Hepatocyte (in vitro differentiated cells): ENCODE measurements at regions not wholly inside any gene's neighbourhood (a gene's known extent, or its start where the extent isn't known, plus 50 kb on each side); places are given as distances from the start of the nearest gene placed in this dataset.

ENCODE experiments used
- EZH2 ChIP-seq: fragments of 200-600 bp; sonication (generic); IDR thresholded peaks from 2 replicates; pipeline ENCODE4 v1.6.1; 2016; ENCODE audit warnings: antibody characterized with exemption, mild to moderate bottlenecking, borderline replicate concordance
- EZH2phosphoT487 ChIP-seq: fragments of 200-600 bp; sonication (generic); IDR thresholded peaks from one replicate; pipeline ENCODE4 v1.6.1; 2018; ENCODE audit warnings: antibody characterized with exemption, mild to moderate bottlenecking, low read depth, moderate library complexity; ENCODE audit not compliant: unreplicated experiment, severe bottlenecking
- TF ChIP-seq, protein P1 (sequence below): fragments of 200-600 bp; sonication (generic); IDR thresholded peaks from 2 replicates; pipeline ENCODE4 v1.5.1; 2016; ENCODE audit warnings: antibody characterized with exemption, mild to moderate bottlenecking; ENCODE audit not compliant: poor library complexity

- TF ChIP-seq EZH2 (no peak), EZH2phosphoT487 (no peak)
- TF ChIP-seq, protein P1, sequence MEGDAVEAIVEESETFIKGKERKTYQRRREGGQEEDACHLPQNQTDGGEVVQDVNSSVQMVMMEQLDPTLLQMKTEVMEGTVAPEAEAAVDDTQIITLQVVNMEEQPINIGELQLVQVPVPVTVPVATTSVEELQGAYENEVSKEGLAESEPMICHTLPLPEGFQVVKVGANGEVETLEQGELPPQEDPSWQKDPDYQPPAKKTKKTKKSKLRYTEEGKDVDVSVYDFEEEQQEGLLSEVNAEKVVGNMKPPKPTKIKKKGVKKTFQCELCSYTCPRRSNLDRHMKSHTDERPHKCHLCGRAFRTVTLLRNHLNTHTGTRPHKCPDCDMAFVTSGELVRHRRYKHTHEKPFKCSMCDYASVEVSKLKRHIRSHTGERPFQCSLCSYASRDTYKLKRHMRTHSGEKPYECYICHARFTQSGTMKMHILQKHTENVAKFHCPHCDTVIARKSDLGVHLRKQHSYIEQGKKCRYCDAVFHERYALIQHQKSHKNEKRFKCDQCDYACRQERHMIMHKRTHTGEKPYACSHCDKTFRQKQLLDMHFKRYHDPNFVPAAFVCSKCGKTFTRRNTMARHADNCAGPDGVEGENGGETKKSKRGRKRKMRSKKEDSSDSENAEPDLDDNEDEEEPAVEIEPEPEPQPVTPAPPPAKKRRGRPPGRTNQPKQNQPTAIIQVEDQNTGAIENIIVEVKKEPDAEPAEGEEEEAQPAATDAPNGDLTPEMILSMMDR: no peak
Measured at GRCh38 chr14:105738638-105739037, 212.3 kb downstream of the TMEM121 start.
